GM19025 (cell line): ENCODE measurements at regions not wholly inside any gene's neighbourhood (a gene's known extent, or its start where the extent isn't known, plus 50 kb on each side); places are given as distances from the start of the nearest gene placed in this dataset.

Source experiments
- ATAC-seq: cut with Tn5 transposase; IDR thresholded peaks from one replicate; pipeline ENCODE4 v1.9.1; 2021; ENCODE audit warnings: mild to moderate bottlenecking, low read depth, moderate library complexity; ENCODE audit not compliant: unreplicated experiment

GRCh38 chr16:79788949-79789348 lies 188.4 kb upstream of the MAF start:
- ATAC-seq = no peak

- ATAC-seq = no peak
Measured at GRCh38 chr16:79786389-79786788, 185.9 kb upstream of the MAF start.

- no peak for ATAC-seq
Measured at GRCh38 chr16:79784007-79784406, 183.5 kb upstream of the MAF start.

GRCh38 chr16:79777679-79778078 lies 177.1 kb upstream of the MAF start:
- ATAC-seq = no peak

- ATAC-seq = no peak
Measured at GRCh38 chr16:79776243-79776847, 175.8 kb upstream of the MAF start.

GRCh38 chr16:79772784-79773183 lies 172.2 kb upstream of the MAF start:
- ATAC-seq = no peak

- ATAC-seq = no peak
Measured at GRCh38 chr16:79772048-79772447, 171.5 kb upstream of the MAF start.

GRCh38 chr16:79770244-79771064 lies 169.9 kb upstream of the MAF start:
- peak; percentile 100 for ATAC-seq

GRCh38 chr16:79769928-79770243 lies 169.3 kb upstream of the MAF start:
- no peak for ATAC-seq

GRCh38 chr16:79769270-79769927 lies 168.9 kb upstream of the MAF start:
- ATAC-seq = no peak

- no peak for ATAC-seq
Measured at GRCh38 chr16:79768276-79768970, 167.9 kb upstream of the MAF start.

GRCh38 chr16:79767421-79768275 lies 167.1 kb upstream of the MAF start:
- no peak for ATAC-seq

- no peak for ATAC-seq
Measured at GRCh38 chr16:79765901-79766394, 165.4 kb upstream of the MAF start.

- no peak for ATAC-seq
Measured at GRCh38 chr16:79765431-79765830, 164.9 kb upstream of the MAF start.

- ATAC-seq = no peak
Measured at GRCh38 chr16:79764415-79765110, 164.0 kb upstream of the MAF start.

- no peak for ATAC-seq
Measured at GRCh38 chr16:79762217-79762616, 161.7 kb upstream of the MAF start.

GRCh38 chr16:79758615-79759346 lies 158.2 kb upstream of the MAF start:
- ATAC-seq = no peak

- ATAC-seq = no peak
Measured at GRCh38 chr16:79757968-79758367, 157.4 kb upstream of the MAF start.

GRCh38 chr16:79757163-79757562 lies 156.6 kb upstream of the MAF start:
- ATAC-seq = no peak
